ENCODE measurements at regions not wholly inside any gene's neighbourhood (a gene's known extent, or its start where the extent isn't known, plus 50 kb on each side); places are given as distances from the start of the nearest gene placed in this dataset.

GRCh38 chr4:155591738-155592143 lies 74.9 kb upstream of the GUCY1A1 start:
- TF ChIP-seq CTCF (IDR thresholded peaks at IDR 0.05; ENCODE audit: low read length) (no peak), EZH2 (optimal IDR thresholded peaks at IDR 0.05; ENCODE audit: low read depth, low read length) (no peak), EZH2phosphoT487 (IDR thresholded peaks at IDR 0.05; ENCODE audit: low read length) (no peak)
